C4-2B (cell line): ENCODE measurements at regions not wholly inside any gene's neighbourhood (a gene's known extent, or its start where the extent isn't known, plus 50 kb on each side); places are given as distances from the start of the nearest gene placed in this dataset.
A peak's percentile ranks its signal among the peaks of the same experiment; 100 is the strongest.

Experiments used
- H3K27ac ChIP-seq: fragments of 450-650 bp; 2 replicates; pipeline ENCODE4 v1.5.1; 2017
- ZFX ChIP-seq: fragments of 450-650 bp; IDR thresholded peaks from 2 replicates; pipeline ENCODE4 v1.6.1; 2017
- TF ChIP-seq, protein P1 (sequence below): fragments of 450-650 bp; conservative IDR thresholded peaks from 2 replicates; pipeline ENCODE4 v1.5.1; 2017; ENCODE audit warnings: mild to moderate bottlenecking

DNA sequence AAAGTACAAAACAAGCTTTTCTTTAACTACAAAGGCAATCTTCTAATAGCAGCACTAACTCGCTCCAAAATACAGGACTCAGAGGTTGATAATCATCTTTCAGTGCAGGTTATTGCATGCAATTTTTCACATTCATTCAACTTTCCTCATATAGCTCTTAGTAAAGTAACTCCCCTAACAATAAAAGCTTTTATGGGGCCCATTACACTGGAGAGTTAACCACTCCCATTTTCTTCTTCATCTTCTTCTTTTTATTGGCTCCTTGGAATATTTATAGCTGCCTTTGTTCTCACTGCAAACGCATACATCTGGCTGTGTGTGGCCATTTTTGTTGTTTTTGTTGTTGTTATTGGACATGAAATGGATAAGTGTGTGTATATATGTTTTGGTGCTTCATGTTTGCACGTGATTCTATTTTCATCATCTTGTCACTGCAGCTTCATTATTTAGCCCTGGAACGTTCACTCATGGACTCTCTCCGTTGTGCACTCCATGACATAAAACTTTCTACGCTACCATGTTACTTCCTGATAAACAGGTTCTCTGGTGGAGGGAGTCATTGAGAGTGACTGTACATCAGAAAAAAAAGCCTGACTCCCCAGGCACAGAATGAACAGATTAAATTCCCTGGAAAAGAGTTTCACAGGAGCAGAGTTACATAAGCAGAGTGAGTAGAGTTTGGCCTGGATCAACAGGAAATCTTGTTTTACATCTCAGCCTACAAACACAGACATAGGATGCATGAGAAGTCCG, 236.4 kb upstream of the SP4 start:
- peak overlapping the region; percentile 31; the same call in 1 of the 2 replicates for H3K27ac ChIP-seq
- TF ChIP-seq ZFX: no peak
- TF ChIP-seq, protein P1, sequence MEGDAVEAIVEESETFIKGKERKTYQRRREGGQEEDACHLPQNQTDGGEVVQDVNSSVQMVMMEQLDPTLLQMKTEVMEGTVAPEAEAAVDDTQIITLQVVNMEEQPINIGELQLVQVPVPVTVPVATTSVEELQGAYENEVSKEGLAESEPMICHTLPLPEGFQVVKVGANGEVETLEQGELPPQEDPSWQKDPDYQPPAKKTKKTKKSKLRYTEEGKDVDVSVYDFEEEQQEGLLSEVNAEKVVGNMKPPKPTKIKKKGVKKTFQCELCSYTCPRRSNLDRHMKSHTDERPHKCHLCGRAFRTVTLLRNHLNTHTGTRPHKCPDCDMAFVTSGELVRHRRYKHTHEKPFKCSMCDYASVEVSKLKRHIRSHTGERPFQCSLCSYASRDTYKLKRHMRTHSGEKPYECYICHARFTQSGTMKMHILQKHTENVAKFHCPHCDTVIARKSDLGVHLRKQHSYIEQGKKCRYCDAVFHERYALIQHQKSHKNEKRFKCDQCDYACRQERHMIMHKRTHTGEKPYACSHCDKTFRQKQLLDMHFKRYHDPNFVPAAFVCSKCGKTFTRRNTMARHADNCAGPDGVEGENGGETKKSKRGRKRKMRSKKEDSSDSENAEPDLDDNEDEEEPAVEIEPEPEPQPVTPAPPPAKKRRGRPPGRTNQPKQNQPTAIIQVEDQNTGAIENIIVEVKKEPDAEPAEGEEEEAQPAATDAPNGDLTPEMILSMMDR: no peak

DNA sequence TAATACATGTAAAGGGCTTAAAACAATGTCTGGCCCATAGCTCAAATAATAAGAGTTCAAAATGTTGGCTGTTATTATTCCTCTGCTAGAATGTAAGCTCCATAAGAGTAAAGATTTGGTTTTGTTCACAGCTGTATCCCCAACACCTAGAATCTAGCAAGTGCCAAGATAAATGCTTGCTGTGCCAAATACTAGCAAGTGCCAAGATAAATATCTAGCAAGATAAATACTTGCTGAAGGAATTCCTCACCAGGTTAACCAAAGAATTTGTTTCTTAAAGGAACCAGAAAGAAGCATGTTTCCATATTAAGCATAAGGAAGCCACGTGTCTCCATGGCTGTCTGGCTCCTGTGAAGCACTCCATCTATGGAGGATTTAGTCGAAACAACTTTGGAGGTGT, 235.2 kb upstream of the SP4 start:
- TF ChIP-seq, protein P1: no peak
- TF ChIP-seq ZFX: no peak
- H3K27ac ChIP-seq: peak overlapping the region; percentile 31; the same call in 1 of the 2 replicates

DNA sequence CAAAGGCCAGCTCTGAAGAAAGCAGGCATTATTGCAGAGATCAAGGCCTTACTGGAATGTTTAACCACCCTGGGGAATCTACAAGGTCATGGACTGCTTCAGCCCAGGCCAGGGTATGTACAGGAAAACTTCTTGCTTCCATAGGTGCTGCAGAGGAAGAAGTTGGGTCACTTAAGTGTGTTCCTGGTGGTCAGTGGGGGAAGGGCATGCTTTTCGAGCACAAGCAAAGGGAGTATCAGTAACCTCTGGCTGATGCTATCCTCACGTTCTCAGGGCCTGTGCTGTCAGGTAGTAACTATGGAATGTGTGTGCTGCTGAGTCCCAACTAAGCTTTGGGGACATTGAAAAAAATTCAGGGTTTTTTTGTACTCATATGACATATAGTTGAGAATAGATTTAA, 234.0 kb upstream of the SP4 start:
- TF ChIP-seq, protein P1: no peak
- TF ChIP-seq ZFX: no peak
- no peak overlapping the region for H3K27ac ChIP-seq

DNA sequence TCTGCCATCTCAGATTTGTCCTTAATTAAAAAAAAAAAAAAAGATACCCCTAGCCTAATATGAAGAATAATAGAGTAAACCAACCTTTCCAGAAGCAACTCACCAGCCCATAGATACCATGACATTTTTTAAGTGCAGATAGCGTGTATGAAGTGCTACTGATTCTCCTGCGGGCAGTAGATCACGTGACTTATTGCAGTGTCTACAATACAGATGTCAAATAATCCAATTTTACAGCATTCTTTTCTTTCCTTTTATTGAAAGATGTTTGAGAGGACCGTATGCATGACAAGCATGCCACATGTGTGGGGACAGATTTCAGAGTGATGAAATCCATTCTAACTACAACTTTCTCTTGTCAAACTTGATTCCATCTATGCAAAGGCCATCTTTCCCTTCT, 232.9 kb upstream of the SP4 start:
- H3K27ac ChIP-seq: no peak overlapping the region
- TF ChIP-seq, protein P1: no peak
- TF ChIP-seq ZFX: no peak

DNA sequence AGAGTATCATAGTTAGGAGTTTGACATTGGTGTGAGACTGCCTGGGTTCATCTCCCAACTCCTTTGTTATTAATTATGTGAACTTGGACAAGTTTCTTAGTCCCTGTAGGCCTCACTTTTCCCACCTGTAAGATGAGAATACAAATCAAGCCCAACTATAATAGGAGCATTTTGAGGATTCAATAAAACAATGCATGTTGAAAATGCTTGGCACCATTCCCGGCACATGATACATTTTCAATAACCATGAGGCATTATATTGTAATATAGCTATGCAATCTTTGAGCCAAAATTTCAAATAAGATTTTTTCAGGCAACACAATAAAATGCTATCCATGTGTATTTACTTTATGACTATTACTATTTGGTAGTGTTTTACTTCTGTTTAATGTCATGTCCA, 229.0 kb upstream of the SP4 start:
- TF ChIP-seq, protein P1: no peak
- no peak for TF ChIP-seq ZFX
- no peak overlapping the region for H3K27ac ChIP-seq

DNA sequence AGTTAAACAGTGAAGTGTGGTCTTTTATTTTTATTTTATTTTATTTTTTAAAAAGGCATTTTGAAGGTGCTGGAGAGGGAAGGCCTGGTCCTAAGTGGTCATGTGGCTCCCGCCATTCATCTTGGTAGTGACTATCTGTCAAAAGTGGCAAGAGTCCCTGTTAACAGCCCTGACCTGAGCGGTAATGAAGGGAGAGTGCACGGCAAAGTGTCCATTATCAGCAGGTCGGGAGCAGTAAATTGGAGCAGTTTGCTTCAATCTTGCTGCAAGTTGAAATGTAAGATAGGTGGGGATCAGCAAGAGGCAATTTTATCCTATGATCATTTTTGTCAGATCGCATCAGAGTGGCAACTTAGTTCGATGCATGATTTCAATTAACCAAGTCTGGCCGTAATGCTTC, 227.4 kb upstream of the SP4 start:
- TF ChIP-seq ZFX: no peak
- TF ChIP-seq, protein P1: no peak
- no peak overlapping the region for H3K27ac ChIP-seq

DNA sequence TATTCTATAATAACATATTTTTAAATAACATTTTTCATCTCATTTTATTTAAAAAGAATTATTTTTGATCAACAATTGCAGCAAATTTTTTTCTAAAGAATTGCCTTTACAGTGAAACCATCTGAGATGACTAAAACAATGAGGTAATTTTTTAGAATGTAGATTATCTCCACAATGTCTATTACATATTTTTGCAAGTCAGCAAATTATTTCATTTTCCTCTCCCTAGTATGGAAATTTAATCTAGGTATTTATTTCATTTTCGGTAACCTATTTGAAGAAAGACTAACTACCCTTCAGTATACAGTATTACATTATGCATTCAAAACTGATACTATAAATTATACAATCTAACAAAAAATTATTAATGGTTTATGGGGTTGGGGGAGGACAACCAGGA, 213.2 kb upstream of the SP4 start:
- no peak overlapping the region for H3K27ac ChIP-seq
- TF ChIP-seq, protein P1: no peak
- TF ChIP-seq ZFX: no peak
